ENCODE measurements at regions not wholly inside any gene's neighbourhood (a gene's known extent, or its start where the extent isn't known, plus 50 kb on each side); places are given as distances from the start of the nearest gene placed in this dataset.

- TF ChIP-seq ZNF462 (CRISPR knock-in tag; IDR thresholded peaks at IDR 0.05) (no peak), NANOG (IDR thresholded peaks at IDR 0.05; ENCODE audit: borderline replicate concordance) (no peak), ZNF114 (CRISPR knock-in tag; IDR thresholded peaks at IDR 0.05) (no peak), EZH2 (IDR thresholded peaks at IDR 0.05; ENCODE audit: low read depth, unreplicated experiment) (no peak), ETS1 (IDR thresholded peaks at IDR 0.05) (no peak)
These were observed 192.5 kb upstream of the ECI2 start (continued) for GRCh38 chr6:4327841-4328240.

- ATAC-seq (no peak), DNase-seq (ENCODE audit: low spot score) (no peak)
- H3K36me3 Mint-ChIP-seq (ENCODE audit: low read depth): no peaks in the 10 kb centered on the region
- Histone ChIP-seq H3K79me2 (replicated peaks; ENCODE audit: insufficient read depth) (no peaks in the 10 kb centered on the region), H3F3A (replicated peaks; ENCODE audit: low read depth) (no peaks in the 10 kb centered on the region), H3K36me3 (ENCODE audit: insufficient read depth) (no peaks in the 10 kb centered on the region), H3K9me2 (ENCODE audit: insufficient read depth) (no peaks in the 10 kb centered on the region), H4K20me1 (replicated peaks; ENCODE audit: insufficient read depth) (no peaks in the 10 kb centered on the region), H3K4me3 (no peak overlapping the region), H3K27ac (ENCODE audit: low read depth) (no peak overlapping the region), H3K4me1 (ENCODE audit: insufficient read depth) (peaks cover 9% of the 10 kb centered on the region; the same call in 1 of the 2 replicates), H3K27me3 (ENCODE audit: insufficient read depth) (no peaks in the 10 kb centered on the region), H3K4me2 (no peak overlapping the region), H2AFZ (no peak overlapping the region)
- H3K4me1 Mint-ChIP-seq: peaks cover 22% of the 10 kb centered on the region
- H3K27me3 Mint-ChIP-seq (ENCODE audit: insufficient read depth, low read depth, poor library complexity): no peaks in the 10 kb centered on the region
- no peaks in the 10 kb centered on the region; the same call in 2 of the 3 replicates for H3K9me3 Mint-ChIP-seq
- TF ChIP-seq EZH2 (IDR thresholded peaks at IDR 0.05; ENCODE audit: low read depth, unreplicated experiment): no peak
- no peak overlapping the region for H3K27ac Mint-ChIP-seq
- no peak overlapping the region for H3K4me3 Mint-ChIP-seq
These were observed 189.4 kb upstream of the ECI2 start for GRCh38 chr6:4324746-4325145.

Data from GM23338 (cell line).